ENCODE measurements at regions not wholly inside any gene's neighbourhood (a gene's known extent, or its start where the extent isn't known, plus 50 kb on each side); places are given as distances from the start of the nearest gene placed in this dataset.
"Not testable (repeated sequence)": the region's sequence is repeated elsewhere in the genome, so short reads cannot be mapped to it uniquely, and the experiment has no call there.

DNA sequence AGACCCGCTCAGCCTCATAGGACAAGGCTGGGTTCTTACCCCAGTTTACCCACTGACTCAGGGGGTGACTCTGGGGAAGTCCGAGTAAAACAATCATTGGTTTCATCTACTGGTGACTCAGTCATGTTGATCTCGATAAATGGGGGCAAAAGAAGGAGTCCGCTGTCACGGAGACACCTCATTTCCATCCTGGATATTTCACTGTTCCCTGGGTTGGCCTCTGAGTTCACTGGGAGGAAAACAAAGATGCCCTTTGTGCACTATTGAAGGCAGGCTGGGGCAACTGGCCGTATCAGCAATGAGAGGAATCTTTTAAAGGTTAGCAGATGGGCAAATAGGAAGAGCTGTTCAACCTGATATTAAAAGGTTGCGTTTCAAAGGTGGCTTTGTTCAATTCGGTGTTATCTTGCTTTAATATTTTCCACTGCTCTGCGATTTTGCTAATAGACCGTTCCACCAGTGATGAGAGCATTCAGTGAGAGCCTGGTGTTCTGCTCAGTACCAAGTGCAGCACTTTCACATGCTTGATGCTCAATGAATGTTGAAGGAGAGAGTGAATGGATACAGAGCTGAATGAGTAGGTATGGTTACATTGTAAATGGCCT, 110.2 kb upstream of the EGFLAM start:
- no peak for DNase-seq

DNA sequence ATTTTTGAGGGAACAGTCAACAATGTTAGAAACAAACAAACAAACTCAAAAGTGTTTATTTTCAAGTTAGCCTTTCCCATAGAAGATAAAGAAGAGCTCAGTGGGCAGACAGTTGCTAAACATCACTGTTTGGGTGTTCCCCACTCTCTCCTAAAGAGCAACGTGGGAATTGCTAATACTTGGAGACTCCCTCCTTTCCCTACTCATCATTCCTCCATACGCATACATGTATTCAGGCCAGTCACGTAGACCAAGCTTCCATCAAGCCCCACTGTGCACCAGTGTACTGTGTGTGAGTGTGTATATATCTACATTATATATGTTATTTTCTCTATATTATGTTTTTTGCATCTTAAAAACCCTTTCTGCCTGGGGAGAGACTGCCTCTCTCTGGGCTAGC, 115.0 kb upstream of the EGFLAM start:
- no peak for DNase-seq

DNA sequence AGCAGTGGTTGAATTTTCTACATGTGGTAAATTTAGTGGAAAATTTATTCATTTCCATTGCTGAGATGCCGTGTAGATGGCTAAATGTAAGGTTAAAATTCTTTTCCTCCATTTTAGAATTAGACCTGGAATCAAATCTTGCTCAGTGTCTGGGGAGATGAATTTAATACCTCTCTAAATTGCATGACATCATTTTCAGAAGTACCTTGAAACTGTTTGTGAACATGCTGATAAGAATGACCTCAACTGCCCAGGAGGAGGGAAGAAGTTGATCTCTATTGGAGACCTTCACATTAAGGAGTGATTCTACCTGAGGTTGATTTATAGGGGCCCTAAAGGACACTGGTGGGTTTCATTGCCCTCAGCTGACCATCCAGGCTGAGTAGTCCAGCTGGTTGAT, 116.7 kb upstream of the EGFLAM start:
- no peak for DNase-seq

DNA sequence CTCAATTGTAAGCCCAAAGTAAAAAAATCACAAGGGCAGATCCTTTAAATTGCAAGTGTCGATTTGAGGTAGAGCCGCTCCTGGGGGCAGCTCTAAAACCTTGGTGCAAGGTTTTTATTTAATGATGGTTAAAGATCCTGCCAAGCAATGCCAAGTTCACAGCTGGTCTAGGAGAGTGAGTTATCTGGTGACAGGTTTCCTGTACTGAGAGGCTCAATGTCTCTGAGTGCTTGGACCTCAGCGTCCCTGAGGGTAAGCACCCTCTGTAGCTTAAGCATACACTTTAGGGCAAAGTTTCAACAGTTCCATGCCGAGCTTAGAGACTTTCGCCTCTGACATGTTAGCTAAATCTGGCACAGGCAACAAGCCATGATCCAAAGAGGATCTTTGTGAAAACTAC, 119.8 kb upstream of the EGFLAM start:
- DNase-seq: no peak

DNA sequence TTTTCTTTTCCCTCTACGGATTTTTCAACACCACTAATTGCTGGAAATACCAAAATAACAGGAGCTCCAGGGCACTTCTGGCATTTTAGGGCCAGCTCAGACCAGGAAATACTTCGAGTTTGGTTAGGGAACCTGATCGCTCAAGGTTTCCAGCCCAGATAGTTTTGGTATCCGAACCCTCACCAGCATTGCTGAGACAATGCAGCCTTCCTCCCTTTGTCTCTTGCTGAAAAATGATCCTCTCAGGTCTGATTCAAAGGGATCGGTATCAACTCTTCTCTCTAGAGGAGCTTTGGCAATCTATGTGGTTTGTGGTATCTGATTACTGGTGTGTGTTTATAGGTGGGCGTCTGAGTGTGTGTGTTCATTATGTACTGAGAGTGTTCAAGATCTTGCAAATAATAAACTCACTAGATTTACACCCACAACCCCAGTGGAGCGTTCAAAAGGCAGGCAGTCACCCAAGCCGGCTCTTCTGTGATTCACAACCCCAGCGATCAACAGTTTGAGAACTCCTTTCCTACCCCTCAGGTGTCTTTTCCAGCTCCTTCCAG, 122.8 kb upstream of the EGFLAM start:
- DNase-seq: no peak

DNA sequence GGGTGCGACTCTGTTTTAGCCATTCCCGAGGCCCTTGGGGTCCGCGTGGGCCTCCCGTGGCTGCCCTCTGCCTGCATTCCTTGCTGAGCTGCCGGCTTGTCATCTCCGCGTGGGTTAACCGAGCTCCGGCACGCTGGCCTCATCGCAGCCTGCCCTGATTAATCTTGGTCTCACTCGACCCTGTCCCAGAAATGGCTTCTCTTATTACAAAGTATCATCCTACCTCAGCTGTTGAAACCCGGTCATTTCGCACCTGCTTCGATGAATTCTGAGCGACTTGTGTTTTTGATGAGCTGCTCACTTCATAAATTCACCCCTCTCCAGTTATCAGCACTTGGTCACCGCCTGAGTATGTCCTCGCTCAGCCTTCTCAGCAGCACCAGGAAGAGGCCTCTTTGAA, 123.5 kb upstream of the EGFLAM start:
- DNase-seq: no peak

DNA sequence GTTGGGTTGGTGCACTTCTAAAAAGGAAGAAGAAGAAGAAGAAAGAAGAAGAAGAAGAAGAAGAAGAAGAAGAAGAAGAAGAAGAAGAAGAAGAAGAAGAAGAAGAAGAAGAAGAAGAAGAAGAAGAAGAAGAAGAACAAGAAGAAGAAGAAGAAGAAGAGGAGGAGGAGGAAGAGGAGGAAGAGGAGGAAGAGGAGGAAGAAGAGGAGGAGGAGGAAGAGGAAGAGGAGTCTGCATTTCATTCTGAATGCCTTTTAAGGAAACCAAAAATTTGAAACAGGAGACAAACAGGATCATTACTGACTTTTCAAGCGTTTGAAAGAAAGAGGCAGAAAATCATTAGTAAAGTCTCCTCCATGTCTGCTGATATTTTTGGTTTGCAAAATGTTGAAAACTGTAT, 124.1 kb upstream of the EGFLAM start:
- DNase-seq: not testable (repeated sequence)

DNA sequence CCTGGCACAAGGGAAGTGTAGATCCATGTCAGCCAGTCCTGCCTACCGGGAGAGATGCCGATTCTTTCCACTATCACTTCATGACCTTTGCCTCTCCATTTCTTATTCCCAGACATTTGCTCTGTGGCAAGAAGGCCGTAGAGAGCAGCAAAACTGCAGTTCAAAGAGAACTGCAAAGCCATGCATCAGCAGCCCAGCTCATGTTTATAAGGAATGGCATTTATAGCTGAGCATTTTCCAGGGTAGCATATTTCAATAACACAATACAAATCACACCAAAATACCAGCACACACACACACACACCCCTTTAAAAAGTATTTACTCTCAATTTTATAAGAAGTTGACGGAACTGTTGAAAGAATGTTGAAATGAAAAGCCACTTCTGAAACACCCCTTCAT, 126.7 kb upstream of the EGFLAM start:
- no peak for DNase-seq

DNA sequence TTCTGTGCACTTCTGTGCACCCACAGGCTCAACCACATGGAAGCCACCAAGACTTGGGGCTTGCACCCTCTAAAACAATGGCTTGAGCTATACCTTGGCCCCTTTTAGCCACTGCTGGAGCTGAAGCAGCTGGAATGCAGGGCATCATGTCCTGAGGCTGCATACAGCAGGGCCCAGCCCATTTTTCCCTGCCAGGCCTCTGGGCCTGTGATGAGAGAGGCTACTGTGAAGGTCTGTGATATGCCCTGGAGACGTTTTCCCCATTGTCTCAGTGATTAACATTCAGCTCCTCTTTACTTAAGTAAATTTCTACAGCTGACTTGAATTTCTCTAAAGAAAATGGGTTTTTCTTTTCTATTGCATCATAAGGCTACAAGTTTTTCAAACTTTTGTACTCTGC, 134.0 kb upstream of the EGFLAM start:
- DNase-seq: no peak

DNA sequence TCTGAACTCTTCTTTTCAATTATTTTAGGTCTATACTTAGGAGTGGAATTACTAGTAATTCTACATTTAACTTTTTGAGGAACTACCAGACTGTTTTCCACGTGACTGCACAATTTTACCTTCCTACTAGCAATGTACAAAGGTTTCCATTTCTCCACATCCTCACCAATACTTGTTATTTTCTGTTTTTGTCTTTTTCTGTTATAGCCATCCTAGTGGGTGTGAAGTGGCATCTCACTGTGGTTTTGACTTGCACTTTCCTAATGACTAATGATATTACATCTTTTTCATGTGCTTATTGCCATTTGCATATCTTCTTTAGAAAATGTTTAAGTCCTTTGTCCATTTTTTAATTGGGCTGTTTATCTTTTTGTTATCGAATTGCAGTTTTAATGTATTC, 136.9 kb upstream of the EGFLAM start:
- no peak for DNase-seq

DNA sequence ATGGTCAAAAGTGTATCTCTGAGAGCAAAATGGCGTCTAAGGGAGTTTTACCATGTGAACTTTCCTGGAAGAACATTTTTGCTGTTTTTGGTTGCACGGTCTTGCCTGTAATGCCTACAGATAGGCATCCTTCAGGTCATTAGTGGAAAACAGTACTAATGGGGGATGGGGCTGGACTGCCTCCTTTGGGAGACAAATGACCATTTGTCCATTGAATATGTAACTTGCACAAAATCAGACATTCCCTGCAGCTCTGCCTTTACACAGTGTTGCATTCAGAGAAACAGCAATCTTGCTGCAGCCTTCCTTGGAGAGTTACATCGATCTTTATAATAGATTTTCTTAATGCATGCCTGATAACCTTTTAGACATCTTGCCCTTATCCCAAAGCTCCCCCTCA, 138.5 kb upstream of the EGFLAM start:
- DNase-seq: no peak

DNA sequence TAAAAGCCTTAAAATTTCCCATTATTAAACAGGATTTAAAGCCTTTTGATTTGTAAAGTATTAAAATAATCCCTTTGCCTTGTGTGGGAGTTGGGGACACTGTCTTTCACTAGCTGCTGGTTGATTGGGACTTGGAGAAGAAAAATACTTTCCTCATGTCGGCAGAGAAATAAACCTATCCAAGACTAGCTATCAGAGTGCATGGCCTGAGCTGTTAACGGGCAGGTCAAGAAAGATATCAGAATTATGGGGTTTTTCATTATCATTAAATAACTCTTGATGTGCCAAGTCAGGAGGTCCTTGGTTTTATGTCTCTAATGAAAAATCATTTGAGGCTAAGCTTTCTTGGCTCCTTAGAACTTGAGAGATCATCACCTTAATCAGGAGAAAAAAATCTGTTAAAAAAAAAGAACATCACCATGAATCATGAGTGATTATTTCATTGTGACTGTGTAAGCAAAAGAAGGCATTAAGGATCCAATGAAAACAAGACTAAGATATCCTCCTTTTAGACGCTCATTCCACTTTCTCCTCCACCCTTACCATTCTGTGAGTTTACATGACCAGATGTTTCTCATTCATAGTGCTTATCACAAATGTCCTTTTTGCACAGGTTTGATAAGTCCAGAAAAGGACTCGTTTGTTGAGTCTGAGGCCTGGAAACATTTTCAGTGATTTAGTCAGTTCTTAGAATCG, 140.4 kb upstream of the EGFLAM start:
- DNase-seq: no peak

DNA sequence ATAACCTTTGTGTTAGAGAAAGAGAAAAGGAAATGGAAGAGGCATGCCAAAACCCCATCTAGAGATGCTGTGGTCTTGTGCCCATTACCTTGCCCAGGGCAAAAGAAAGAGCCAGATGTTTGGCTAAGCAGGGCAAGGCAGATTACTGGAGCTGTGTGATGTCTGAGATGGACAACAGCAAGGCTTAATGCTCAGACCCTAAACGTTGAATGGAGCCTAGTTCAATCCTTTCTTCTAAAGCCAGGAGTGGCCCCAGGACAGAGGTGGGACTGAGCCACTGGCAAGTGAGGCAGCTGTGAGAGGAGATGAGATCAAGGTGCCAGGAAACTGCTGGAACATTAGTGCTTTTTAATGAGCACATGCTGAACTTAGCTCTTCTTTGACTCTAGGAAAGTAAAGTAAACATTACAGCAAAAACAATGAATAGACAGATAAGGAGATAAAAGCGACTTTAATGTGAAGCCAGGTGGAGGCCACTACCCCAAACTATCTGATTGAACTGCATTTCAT, 143.0 kb upstream of the EGFLAM start:
- no peak for DNase-seq

DNA sequence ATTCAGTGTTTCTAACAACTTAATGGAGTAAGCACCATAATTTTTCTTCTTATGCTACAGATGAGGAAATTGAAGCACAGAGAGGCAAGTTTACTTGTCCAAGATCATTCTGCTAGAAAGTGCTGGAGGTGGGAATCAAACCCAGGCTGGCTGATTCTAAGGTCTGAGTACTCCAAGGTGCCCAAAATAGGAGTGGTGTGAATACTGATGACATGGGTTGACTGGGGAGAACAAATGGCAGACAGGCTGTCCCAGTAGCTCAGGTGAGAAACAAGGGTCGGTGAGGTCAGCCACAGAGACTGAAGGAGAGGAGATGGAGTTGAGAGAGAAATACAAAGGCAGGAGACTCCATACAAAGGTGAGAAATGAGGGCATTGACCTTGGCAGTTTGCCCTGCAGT, 144.5 kb upstream of the EGFLAM start:
- DNase-seq: no peak

DNA sequence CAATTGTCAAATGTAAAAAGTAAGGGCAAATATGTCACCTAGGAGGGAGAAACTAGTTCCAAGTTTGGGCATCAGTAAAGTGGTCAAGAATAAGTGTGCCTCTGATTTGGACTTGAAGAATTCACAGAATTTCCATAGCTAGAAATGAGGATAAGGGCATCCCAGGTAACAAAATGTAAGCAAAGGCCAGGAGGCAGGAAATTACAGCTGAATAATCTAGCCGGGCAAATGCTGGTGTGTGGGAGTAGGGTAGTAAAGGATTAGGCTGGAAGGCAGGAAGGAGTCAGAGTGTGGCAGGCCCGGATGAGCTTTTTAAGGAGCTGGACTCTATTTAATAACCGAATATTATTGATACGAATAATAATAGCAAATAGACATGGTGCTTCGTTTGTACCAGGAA, 144.9 kb upstream of the EGFLAM start:
- DNase-seq: no peak

DNA sequence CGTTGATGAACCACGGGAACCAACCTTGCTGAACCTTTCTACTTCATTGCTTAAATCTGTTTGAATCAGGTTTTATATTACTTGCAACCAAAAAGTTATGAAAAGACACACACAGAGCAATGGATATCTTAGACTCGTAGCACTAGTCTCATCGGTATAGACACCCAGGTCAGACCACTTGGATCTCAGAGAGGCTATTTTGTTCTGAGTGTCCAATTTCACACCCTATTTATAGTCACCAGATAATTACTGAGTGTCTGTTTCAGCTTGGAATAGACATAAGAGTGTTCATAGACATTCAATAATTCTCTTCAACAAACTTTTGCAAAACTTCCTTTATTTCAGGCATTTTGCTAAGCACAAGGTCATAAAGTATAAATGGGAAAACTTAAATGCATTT, 145.4 kb upstream of the EGFLAM start:
- DNase-seq: no peak

DNA sequence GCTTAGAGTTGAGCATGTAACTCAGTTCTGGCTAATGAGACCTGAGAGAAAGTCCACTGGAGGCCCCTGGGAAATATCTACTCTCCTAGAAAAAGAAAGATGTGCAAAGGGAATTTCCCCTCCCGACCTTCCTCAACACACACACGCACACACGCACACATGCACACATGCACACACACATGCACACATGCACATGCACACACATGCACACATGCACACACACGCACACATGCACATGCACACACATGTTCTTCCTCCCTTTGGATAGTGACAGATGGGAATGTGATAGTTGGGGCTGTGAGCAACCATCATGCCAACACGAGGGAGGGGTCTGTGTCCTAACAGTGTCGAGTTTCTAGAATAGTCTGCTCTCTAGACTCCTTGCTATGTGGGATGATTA, 148.2 kb upstream of the EGFLAM start:
- DNase-seq: no peak

DNA sequence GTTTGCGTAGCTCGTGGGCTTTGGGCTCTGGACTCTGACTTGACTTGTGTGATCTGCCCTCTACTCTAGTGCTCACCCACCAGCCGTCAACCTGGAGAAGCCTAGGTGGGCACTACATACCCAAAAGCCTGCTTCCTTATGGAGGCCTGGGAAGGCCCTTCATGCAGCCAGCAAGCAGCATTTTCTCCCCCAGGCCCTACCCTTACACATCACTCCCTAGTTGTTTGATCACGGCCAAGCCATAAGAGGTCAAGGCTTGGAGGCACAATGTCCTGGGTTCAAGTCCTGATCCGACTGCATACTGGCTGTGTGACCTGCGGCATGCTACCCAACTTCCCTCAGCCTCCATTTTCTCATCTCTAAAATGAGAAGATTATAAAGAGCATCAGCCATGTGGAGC, 151.3 kb upstream of the EGFLAM start:
- DNase-seq: no peak

DNA sequence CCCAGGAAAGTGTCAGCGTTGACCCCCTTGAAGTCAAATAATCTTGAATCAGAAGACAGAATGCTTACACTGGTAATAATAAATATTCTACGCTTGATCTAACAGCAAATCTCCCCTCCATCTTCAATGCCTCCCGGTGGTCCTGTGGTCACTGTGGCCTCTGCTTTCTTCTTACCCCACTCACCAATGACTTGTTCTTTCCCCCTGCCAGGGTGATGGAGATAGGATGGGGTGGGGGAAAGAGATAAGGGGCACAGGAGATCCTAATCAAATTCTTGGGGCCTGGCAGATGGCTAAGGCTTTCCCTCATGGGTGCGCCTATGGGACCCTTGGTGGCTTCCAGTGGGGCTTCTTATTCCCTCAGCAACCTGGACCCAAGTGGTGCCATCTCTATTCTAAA, 152.6 kb upstream of the EGFLAM start:
- no peak for DNase-seq

DNA sequence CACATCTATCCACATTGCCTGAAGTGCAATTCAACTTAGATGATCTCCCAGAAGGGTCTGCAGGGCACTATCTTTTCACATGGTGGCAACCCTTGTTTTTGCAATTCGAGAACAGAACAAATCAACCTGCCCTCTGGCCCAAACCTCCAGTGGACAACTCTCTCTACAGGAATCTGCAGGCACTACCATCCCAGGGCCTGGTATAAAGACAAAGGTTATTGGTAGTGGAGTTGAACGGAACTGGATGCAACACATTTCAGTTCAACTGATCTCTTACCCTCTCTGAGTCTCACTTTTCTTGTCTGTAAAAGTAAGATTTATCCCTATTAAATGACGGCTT, 153.2 kb upstream of the EGFLAM start:
- DNase-seq: no peak

DNA sequence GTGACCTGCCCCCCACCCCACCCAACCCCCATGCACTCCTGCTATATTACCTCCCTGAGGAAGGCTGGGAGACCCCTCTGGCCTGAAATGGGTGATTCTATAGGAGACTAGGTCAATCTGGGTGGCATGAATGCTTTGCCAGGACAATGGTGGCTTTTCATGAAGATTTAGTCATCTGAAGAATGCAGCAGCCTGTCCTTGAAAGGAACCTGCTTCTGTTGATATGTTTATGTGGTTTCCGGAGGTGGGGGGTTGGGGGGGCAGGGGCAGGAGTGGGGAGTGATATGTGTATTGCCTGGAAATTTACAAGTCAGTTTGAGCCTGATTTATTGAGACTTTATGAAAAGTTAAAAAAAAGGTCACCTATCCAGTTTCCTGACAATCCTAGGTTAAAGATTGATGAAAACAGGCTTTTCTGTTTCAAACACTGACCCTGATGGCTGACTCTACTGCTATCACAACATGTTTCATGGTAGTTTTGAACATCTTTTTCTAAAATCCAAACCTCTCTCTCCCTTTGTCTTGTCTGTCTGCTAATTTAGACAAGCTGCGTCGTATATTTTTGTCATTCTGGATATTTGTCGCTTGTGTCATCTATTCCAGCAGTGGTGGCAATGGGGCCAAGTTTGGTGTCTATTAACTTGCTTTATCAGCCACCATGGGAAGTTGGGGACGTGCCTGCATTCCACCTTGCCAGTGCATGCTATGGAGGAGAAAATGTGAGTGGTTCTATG, 153.7 kb upstream of the EGFLAM start:
- no peak for DNase-seq

DNA sequence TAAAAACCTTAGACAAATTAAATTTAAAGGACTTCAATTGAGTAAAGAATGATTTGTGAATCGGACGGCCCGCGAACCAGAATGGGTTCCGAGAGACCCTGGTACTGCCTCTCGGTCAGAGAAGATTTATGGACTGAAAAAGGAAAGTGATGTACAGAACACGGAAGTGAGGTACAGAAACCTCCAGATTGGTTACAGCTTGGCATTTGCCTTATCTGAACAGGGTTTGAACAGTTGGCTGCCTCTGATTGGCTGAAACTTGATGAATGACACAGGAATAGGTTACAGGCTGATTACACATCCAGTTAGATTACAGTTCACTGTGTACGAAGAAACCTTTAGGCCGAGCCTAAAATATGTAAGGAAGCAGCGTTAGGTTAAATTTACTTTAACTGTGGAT, 156.5 kb upstream of the EGFLAM start:
- DNase-seq: no peak

DNA sequence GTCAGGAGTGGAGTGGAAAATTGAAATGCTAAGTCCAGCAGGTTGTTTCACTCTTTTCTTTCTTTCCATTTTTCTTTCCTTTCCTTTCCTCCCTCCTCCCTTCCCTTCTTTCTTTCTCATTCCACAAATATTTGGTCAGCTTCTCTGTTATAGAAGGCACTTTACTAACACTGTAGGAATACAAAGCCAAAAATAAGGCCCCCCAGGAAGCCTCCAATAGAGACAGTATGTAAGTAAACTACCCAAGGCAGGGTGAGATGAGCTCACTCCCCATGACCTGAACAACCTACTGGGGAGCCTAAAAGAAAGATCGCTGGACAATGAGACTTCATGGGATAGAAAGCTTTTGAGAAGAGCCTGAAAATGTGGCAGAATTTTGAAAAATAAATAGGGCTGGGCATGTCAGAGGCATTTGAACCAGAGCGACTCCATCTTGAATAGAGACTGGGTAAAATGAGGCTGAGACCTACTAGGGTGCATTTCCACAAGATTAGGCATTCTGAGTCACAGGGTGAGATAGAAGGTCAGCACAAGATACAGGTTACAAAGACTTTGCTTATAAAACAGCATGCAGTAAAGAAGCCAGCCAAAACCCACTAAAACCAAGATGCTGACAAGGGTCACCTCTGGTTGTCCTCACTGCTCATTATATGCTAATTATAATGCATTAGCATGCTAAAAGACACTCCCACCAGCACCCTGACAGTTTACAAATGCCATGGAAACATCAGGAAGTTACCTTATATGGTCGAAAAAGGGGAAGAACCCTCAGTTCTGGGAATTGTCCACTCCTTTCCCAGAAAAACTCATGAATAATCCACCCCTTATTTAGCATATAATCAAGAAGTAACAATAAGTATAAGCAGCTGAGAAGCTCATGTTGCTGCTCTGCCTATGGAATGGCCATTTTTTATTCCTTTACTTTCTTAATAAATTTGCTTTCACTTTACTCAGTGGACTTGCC, 158.9 kb upstream of the EGFLAM start:
- no peak for DNase-seq

Measured in stimulated activated naive CD4-positive, alpha-beta T cell treated with Interleukin-2 at 50 U/mL for 16 hours (primary cell).